HG03103 (cell line): ENCODE measurements at regions not wholly inside any gene's neighbourhood (a gene's known extent, or its start where the extent isn't known, plus 50 kb on each side); places are given as distances from the start of the nearest gene placed in this dataset.
"Not testable (repeated sequence)": the region's sequence is repeated elsewhere in the genome, so short reads cannot be mapped to it uniquely, and the experiment has no call there.

Experiments
- ATAC-seq: cut with Tn5 transposase; IDR thresholded peaks from one replicate; pipeline ENCODE4 v1.9.1; 2021; ENCODE audit warnings: low read depth; ENCODE audit not compliant: unreplicated experiment

- no peak for ATAC-seq
Measured at GRCh38 chr2:8115966-8116365, 565.9 kb upstream of the ID2 start.

GRCh38 chr2:8116661-8117060, 565.2 kb upstream of the ID2 start:
- peak; percentile 99 for ATAC-seq

GRCh38 chr2:8118940-8119781, 562.7 kb upstream of the ID2 start:
- no peak for ATAC-seq

- ATAC-seq = no peak
Measured at GRCh38 chr2:8119782-8120505, 561.9 kb upstream of the ID2 start.

GRCh38 chr2:8120506-8120860, 561.4 kb upstream of the ID2 start:
- ATAC-seq = no peak

GRCh38 chr2:8121022-8121825, 560.6 kb upstream of the ID2 start:
- no peak for ATAC-seq

GRCh38 chr2:8121826-8122513, 559.9 kb upstream of the ID2 start:
- ATAC-seq = no peak

- no peak for ATAC-seq
Measured at GRCh38 chr2:8122520-8122919, 559.3 kb upstream of the ID2 start.

- no peak for ATAC-seq
Measured at GRCh38 chr2:8123464-8123863, 558.4 kb upstream of the ID2 start.

GRCh38 chr2:8125741-8126711, 555.8 kb upstream of the ID2 start:
- no peak for ATAC-seq

- no peak for ATAC-seq
Measured at GRCh38 chr2:8126783-8127182, 555.1 kb upstream of the ID2 start.

- not testable (repeated sequence) for ATAC-seq
Measured at GRCh38 chr2:8131423-8131822, 550.4 kb upstream of the ID2 start.

- no peak for ATAC-seq
Measured at GRCh38 chr2:8132351-8132831, 549.5 kb upstream of the ID2 start.

GRCh38 chr2:8132879-8133278, 549.0 kb upstream of the ID2 start:
- ATAC-seq = no peak

GRCh38 chr2:8133363-8133762, 548.5 kb upstream of the ID2 start:
- no peak for ATAC-seq

- no peak for ATAC-seq
Measured at GRCh38 chr2:8133913-8134472, 547.9 kb upstream of the ID2 start.

GRCh38 chr2:8134473-8134932, 547.4 kb upstream of the ID2 start:
- no peak for ATAC-seq

- ATAC-seq = no peak
Measured at GRCh38 chr2:8134985-8135682, 546.7 kb upstream of the ID2 start.
